ENCODE measurements at regions not wholly inside any gene's neighbourhood (a gene's known extent, or its start where the extent isn't known, plus 50 kb on each side); places are given as distances from the start of the nearest gene placed in this dataset.

DNA sequence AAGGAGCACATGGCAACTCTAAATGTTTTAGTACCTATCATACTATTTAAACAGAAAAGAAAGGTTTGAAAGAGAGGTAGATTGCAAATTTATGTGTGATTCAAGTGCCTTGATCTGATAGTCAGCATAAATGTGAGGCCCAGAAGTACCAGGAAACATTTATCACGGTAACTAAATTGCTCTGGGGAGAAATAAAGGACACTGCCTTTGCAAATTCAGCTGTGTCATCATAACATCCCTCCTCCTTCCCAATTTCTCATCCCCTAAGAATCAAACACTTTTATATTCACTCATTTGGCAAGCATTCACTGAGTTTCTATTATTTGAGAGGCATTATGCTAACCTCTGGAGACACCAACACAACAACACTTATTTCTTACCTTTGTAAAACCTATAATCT is 563.4 kb upstream of the CA10 start:
- TF ChIP-seq, protein P1, sequence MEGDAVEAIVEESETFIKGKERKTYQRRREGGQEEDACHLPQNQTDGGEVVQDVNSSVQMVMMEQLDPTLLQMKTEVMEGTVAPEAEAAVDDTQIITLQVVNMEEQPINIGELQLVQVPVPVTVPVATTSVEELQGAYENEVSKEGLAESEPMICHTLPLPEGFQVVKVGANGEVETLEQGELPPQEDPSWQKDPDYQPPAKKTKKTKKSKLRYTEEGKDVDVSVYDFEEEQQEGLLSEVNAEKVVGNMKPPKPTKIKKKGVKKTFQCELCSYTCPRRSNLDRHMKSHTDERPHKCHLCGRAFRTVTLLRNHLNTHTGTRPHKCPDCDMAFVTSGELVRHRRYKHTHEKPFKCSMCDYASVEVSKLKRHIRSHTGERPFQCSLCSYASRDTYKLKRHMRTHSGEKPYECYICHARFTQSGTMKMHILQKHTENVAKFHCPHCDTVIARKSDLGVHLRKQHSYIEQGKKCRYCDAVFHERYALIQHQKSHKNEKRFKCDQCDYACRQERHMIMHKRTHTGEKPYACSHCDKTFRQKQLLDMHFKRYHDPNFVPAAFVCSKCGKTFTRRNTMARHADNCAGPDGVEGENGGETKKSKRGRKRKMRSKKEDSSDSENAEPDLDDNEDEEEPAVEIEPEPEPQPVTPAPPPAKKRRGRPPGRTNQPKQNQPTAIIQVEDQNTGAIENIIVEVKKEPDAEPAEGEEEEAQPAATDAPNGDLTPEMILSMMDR (conservative IDR thresholded peaks at IDR 0.05) = no peak
- no peak for TF ChIP-seq EZH2 (IDR thresholded peaks at IDR 0.05; ENCODE audit: low read depth)
